B cell (primary cell): ENCODE measurements at regions not wholly inside any gene's neighbourhood (a gene's known extent, or its start where the extent isn't known, plus 50 kb on each side); places are given as distances from the start of the nearest gene placed in this dataset.

Experiments used
- EZH2 ChIP-seq: IDR thresholded peaks from 2 replicates; pipeline ENCODE4 v1.6.1; 2012; ENCODE audit warnings: borderline replicate concordance, low read depth, mild to moderate bottlenecking, moderate library complexity, low read length; ENCODE audit not compliant: insufficient read depth, poor library complexity, severe bottlenecking
- TF ChIP-seq, protein P1 (sequence below): fragments of 200-600 bp; IDR thresholded peaks from one replicate; pipeline ENCODE4 v1.8.0; 2022; ENCODE audit warnings: antibody characterized with exemption, mild to moderate bottlenecking

DNA sequence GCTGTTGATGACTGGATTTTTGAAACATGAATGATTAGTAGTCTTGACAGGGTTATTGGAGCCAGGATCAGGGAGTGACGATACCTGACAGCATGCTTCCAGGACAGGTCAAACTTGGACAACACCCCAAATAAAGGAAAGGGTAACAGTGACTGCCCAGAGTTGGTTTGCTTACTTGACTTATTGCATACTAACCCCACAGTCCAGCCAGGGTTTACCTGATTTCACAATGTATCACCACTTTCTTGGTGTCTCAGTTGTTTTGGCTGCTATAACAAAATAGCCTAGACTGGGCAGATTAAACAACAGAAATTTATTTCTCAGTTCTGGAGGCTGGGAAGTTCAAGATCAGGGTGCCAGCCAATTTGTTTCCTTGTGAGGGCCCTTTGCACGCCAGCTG lies 301.0 kb upstream of the VLDLR start:
- TF ChIP-seq, protein P1, sequence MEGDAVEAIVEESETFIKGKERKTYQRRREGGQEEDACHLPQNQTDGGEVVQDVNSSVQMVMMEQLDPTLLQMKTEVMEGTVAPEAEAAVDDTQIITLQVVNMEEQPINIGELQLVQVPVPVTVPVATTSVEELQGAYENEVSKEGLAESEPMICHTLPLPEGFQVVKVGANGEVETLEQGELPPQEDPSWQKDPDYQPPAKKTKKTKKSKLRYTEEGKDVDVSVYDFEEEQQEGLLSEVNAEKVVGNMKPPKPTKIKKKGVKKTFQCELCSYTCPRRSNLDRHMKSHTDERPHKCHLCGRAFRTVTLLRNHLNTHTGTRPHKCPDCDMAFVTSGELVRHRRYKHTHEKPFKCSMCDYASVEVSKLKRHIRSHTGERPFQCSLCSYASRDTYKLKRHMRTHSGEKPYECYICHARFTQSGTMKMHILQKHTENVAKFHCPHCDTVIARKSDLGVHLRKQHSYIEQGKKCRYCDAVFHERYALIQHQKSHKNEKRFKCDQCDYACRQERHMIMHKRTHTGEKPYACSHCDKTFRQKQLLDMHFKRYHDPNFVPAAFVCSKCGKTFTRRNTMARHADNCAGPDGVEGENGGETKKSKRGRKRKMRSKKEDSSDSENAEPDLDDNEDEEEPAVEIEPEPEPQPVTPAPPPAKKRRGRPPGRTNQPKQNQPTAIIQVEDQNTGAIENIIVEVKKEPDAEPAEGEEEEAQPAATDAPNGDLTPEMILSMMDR, result no peak
- no peak for TF ChIP-seq EZH2
